CD4-positive, alpha-beta T cell (primary cell): ENCODE measurements at regions not wholly inside any gene's neighbourhood (a gene's known extent, or its start where the extent isn't known, plus 50 kb on each side); places are given as distances from the start of the nearest gene placed in this dataset.

ENCODE experiments used
- ATAC-seq: fragments of 200-7000 bp; cut with Tn5 transposase; one replicate; pipeline ENCODE4 v1.10.0; 2022; ENCODE audit warnings: mild to moderate bottlenecking; ENCODE audit not compliant: poor library complexity
- CTCF ChIA-PET: fragments of 350-600 bp; sonication (Branson Sonifier 250); formaldehyde crosslinking; loops from one replicate; lab custom pipeline; 2021; ENCODE audit warnings: antibody characterized with exemption, inconsistent platforms; lab: Charles Lee
- POLR2A ChIA-PET: fragments of 350-600 bp; sonication (Branson Sonifier 250); formaldehyde crosslinking; loops from one replicate; lab custom pipeline; 2021; ENCODE audit warnings: antibody characterized with exemption, inconsistent platforms; lab: Charles Lee
- DNase-seq, 14 experiments: peaks; one replicate each; pipeline ENCODE4 v3.0.0-alpha.2; 2013 to 2020; ENCODE audit warnings: mixed read lengths in 2 of 14
- H3K27ac ChIP-seq, 2 donors: one replicate each; pipeline versions ENCODE4 v1.5.1 to v1.7.0; 2013; ENCODE audit warnings: low read length in 2 of 2, low read depth in 1 of 2, mild to moderate bottlenecking in 1 of 2
- H3K27me3 ChIP-seq, 2 experiments: 1 replicate in 1 of 2; 2 replicates in 1 of 2; pipeline versions ENCODE4 v1.6.1 to v1.7.0; 2013; ENCODE audit warnings: low read length in 2 of 2, control low read depth in 1 of 2, mild to moderate bottlenecking in 1 of 2, moderate library complexity in 1 of 2; ENCODE audit not compliant: insufficient read depth in 2 of 2, control insufficient read depth in 1 of 2
- H3K36me3 ChIP-seq: one replicate; pipeline ENCODE4 v1.6.1; 2013; ENCODE audit warnings: low read length, control low read depth; ENCODE audit not compliant: insufficient read depth
- H3K4me1 ChIP-seq: one replicate; pipeline ENCODE4 v1.6.1; 2013; ENCODE audit warnings: low read length, control low read depth; ENCODE audit not compliant: insufficient read depth
- H3K4me3 ChIP-seq: one replicate; pipeline ENCODE4 v1.5.1; 2013; ENCODE audit warnings: mild to moderate bottlenecking, low read length, moderate library complexity
- H3K9me3 ChIP-seq, 2 experiments: 1 replicate in 1 of 2; 2 replicates in 1 of 2; pipeline versions ENCODE4 v1.6.1 to v1.7.0; 2013; ENCODE audit warnings: low read length in 2 of 2, mild to moderate bottlenecking in 2 of 2, control low read depth in 1 of 2, moderate library complexity in 1 of 2; ENCODE audit not compliant: control insufficient read depth in 1 of 2, insufficient read depth in 1 of 2
- H3K27ac Mint-ChIP-seq: one replicate; pipeline ENCODE4 v1.8.0; 2020; ENCODE audit warnings: mixed read lengths
- H3K27me3 Mint-ChIP-seq: one replicate; pipeline ENCODE4 v1.8.0; 2021; ENCODE audit warnings: mixed read lengths
- H3K36me3 Mint-ChIP-seq: one replicate; pipeline ENCODE4 v1.8.0; 2021; ENCODE audit warnings: low read depth, mixed read lengths
- H3K4me1 Mint-ChIP-seq: one replicate; pipeline ENCODE4 v1.8.0; 2021; ENCODE audit warnings: low read depth, mixed read lengths
- H3K4me3 Mint-ChIP-seq: one replicate; pipeline ENCODE4 v1.8.0; 2020; ENCODE audit warnings: mild to moderate bottlenecking, mixed read lengths
- H3K9me3 Mint-ChIP-seq: one replicate; pipeline ENCODE4 v1.8.0; 2020; ENCODE audit warnings: mixed read lengths
- intact Hi-C, 2 experiments: fragments of 100-400 bp; cut with DNase I in 1 of 2; cut with micrococcal nuclease in 1 of 2; formaldehyde crosslinking; loops; one replicate each; pipeline versions ENCODE4 v1.15.1 to v1.9.0; 2023 to 2025; cut with DNase I, micrococcal nuclease
- TF ChIP-seq, protein P1 (sequence below): fragments of 200-600 bp; IDR thresholded peaks from one replicate; pipeline ENCODE4 v1.8.0; 2022; ENCODE audit warnings: antibody characterized with exemption, mild to moderate bottlenecking

- Mint-ChIP-seq H3K27me3 (no peaks in the 10 kb centered on the region), H3K4me3 (no peak overlapping the region), H3K36me3 (no peaks in the 10 kb centered on the region), H3K27ac (no peak overlapping the region), H3K9me3 (peaks cover 5% of the 10 kb centered on the region), H3K4me1 (no peaks in the 10 kb centered on the region)
- Histone ChIP-seq H3K27ac (no peak overlapping the region), H3K9me3 (no peaks in the 10 kb centered on the region), H3K4me3 (no peak overlapping the region), H3K36me3 (no peaks in the 10 kb centered on the region), H3K4me1 (no peaks in the 10 kb centered on the region), H3K27me3 (no peaks in the 10 kb centered on the region)
- ATAC-seq: no peak
- DNase-seq: no peak
- TF ChIP-seq, protein P1, sequence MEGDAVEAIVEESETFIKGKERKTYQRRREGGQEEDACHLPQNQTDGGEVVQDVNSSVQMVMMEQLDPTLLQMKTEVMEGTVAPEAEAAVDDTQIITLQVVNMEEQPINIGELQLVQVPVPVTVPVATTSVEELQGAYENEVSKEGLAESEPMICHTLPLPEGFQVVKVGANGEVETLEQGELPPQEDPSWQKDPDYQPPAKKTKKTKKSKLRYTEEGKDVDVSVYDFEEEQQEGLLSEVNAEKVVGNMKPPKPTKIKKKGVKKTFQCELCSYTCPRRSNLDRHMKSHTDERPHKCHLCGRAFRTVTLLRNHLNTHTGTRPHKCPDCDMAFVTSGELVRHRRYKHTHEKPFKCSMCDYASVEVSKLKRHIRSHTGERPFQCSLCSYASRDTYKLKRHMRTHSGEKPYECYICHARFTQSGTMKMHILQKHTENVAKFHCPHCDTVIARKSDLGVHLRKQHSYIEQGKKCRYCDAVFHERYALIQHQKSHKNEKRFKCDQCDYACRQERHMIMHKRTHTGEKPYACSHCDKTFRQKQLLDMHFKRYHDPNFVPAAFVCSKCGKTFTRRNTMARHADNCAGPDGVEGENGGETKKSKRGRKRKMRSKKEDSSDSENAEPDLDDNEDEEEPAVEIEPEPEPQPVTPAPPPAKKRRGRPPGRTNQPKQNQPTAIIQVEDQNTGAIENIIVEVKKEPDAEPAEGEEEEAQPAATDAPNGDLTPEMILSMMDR: no peak
- ChIA-PET POLR2A (no interaction called here), CTCF (no interaction called here)
- intact Hi-C loops: no loop called here
Observed at GRCh38 chr14:27929797-27930347, 836.7 kb upstream of the FOXG1 start.

DNA sequence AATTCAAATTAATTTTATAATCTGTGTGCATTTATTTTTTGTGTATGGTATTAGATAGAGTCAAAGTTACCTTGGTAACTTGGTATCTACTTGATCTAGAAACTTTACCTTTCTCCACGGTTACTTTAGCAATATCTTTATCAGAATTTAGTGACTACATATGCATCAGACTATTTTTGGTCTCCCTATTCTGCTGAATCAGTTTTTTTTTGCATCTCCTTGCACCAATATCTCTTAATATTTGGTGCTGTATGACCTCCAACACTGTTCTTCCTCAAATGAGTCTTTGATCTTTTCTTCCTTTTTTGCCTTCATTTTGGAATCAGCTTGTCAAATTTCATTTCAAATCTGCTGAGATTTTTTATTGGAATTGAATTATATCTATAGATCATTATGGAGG is 828.2 kb upstream of the FOXG1 start:
- POLR2A ChIA-PET: no interaction called here
- Histone ChIP-seq H3K9me3 (peaks cover 0 to 6% of the 10 kb centered on the region in 2 experiments), H3K4me1 (no peaks in the 10 kb centered on the region), H3K36me3 (no peaks in the 10 kb centered on the region), H3K27me3 (no peaks in the 10 kb centered on the region), H3K27ac (no peak overlapping the region), H3K4me3 (no peak overlapping the region)
- no peaks in the 10 kb centered on the region for H3K27me3 Mint-ChIP-seq
- no peaks in the 10 kb centered on the region for H3K4me1 Mint-ChIP-seq
- TF ChIP-seq, protein P1: no peak
- H3K36me3 Mint-ChIP-seq: no peaks in the 10 kb centered on the region
- no peak overlapping the region for H3K27ac Mint-ChIP-seq
- peaks cover 12% of the 10 kb centered on the region for H3K9me3 Mint-ChIP-seq
- DNase-seq (no peak), ATAC-seq (no peak)
- intact Hi-C loops: no loop called here
- no peak overlapping the region for H3K4me3 Mint-ChIP-seq
- CTCF ChIA-PET: no interaction called here

DNA sequence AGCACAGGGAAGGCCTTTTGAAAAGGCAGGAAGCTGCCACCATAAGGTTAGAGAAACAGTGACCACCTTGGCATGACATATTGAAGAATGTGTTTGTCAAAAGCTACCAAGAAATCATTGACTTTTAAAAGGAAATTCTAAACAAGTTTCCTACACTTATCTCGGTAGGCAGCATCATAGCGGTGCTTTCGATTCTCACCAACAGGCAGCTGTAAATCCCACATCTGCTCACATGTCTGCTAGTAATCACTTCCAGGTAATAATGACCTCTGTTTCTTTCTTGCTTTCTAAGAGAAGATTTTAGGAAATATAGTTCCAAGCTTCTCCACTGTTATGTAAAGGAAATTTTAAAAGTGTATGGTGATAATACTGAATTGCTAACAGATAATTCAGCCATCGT is 821.1 kb upstream of the FOXG1 start:
- no peaks in the 10 kb centered on the region for H3K27me3 Mint-ChIP-seq
- H3K36me3 Mint-ChIP-seq: no peaks in the 10 kb centered on the region
- Histone ChIP-seq H3K27ac (no peak overlapping the region), H3K36me3 (no peaks in the 10 kb centered on the region), H3K4me3 (no peak overlapping the region), H3K4me1 (no peaks in the 10 kb centered on the region), H3K9me3 (peaks cover 0 to 4% of the 10 kb centered on the region in 2 experiments), H3K27me3 (no peaks in the 10 kb centered on the region)
- no peak overlapping the region for H3K4me3 Mint-ChIP-seq
- ChIA-PET CTCF (no interaction called here), POLR2A (no interaction called here)
- H3K4me1 Mint-ChIP-seq: no peaks in the 10 kb centered on the region
- TF ChIP-seq, protein P1: no peak
- ATAC-seq: no peak
- H3K9me3 Mint-ChIP-seq: peaks cover 27% of the 10 kb centered on the region
- intact Hi-C loops: no loop called here
- no peak for DNase-seq
- H3K27ac Mint-ChIP-seq: no peak overlapping the region
